K562 (cell line): ENCODE measurements at regions not wholly inside any gene's neighbourhood (a gene's known extent, or its start where the extent isn't known, plus 50 kb on each side); places are given as distances from the start of the nearest gene placed in this dataset.

Experiments used
- ESRRB ChIP-seq: fragments of 250-450 bp; sonication (Bioruptor Pico); IDR thresholded peaks from 2 replicates; pipeline ENCODE4 v1.5.0; 2020; ENCODE audit warnings: mild to moderate bottlenecking, moderate library complexity, borderline replicate concordance
- TF ChIP-seq, protein P1 (sequence below): fragments of 250-450 bp; sonication (Bioruptor Pico); IDR thresholded peaks from 2 replicates; pipeline ENCODE4 v1.5.0; 2020; ENCODE audit warnings: mild to moderate bottlenecking, borderline replicate concordance

DNA sequence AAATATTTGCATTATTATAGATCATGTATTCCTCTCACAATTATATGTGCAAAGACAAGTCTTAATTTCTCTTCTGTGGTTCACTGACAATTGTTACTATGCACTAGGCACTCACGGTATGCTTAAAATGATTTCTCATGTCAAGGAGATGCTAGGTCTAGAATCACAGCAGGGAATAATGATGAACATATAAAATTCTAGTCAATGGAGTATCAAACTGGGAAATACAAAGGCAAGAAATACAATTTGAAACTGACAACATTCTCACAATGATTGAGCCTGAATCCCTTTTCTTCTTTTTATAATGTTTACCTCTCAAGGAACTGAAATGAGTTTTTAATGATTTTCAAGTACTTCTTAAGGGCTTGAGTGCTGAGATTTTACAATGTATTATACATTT lies 302.3 kb upstream of the GRAMD2B start:
- TF ChIP-seq, protein P1, sequence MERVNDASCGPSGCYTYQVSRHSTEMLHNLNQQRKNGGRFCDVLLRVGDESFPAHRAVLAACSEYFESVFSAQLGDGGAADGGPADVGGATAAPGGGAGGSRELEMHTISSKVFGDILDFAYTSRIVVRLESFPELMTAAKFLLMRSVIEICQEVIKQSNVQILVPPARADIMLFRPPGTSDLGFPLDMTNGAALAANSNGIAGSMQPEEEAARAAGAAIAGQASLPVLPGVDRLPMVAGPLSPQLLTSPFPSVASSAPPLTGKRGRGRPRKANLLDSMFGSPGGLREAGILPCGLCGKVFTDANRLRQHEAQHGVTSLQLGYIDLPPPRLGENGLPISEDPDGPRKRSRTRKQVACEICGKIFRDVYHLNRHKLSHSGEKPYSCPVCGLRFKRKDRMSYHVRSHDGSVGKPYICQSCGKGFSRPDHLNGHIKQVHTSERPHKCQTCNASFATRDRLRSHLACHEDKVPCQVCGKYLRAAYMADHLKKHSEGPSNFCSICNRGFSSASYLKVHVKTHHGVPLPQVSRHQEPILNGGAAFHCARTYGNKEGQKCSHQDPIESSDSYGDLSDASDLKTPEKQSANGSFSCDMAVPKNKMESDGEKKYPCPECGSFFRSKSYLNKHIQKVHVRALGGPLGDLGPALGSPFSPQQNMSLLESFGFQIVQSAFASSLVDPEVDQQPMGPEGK = no peak
- TF ChIP-seq ESRRB = no peak
